SU-DHL-6 (cell line): ENCODE measurements at regions not wholly inside any gene's neighbourhood (a gene's known extent, or its start where the extent isn't known, plus 50 kb on each side); places are given as distances from the start of the nearest gene placed in this dataset.

Source experiments
- CTCF ChIP-seq: fragments of 200-600 bp; sonication (generic); IDR thresholded peaks from one replicate; pipeline ENCODE4 v1.5.1; 2017; ENCODE audit warnings: antibody characterized with exemption, mild to moderate bottlenecking, low read length, moderate library complexity; ENCODE audit not compliant: insufficient read depth, poor library complexity, severe bottlenecking
- EZH2phosphoT487 ChIP-seq: fragments of 200-600 bp; sonication (generic), shearing (Covaris generic); conservative IDR thresholded peaks from 2 replicates; pipeline ENCODE4 v1.6.1; 2018; ENCODE audit warnings: mild to moderate bottlenecking, antibody characterized with exemption, low read length, moderate library complexity, mixed read lengths

- no peak for TF ChIP-seq CTCF
- TF ChIP-seq EZH2phosphoT487, result no peak
These were observed 712.7 kb upstream of the IGFBP3 start for GRCh38 chr7:46633630-46634240.
